K562 (cell line): ENCODE measurements at regions not wholly inside any gene's neighbourhood (a gene's known extent, or its start where the extent isn't known, plus 50 kb on each side); places are given as distances from the start of the nearest gene placed in this dataset.
A peak's percentile ranks its signal among the peaks of the same experiment; 100 is the strongest.

Experiments used
- ETS2 ChIP-seq: IDR thresholded peaks from 2 replicates; pipeline ENCODE4 v1.6.1; 2016; ENCODE audit warnings: borderline replicate concordance, missing genetic modification characterization, mild to moderate bottlenecking, moderate library complexity, missing compliant biosample characterization; ENCODE audit not compliant: poor library complexity, severe bottlenecking
- L3MBTL2 ChIP-seq: fragments of 450-650 bp; IDR thresholded peaks from 2 replicates; pipeline ENCODE4 v1.6.1; 2016; ENCODE audit warnings: mild to moderate bottlenecking, moderate library complexity
- NFE2 ChIP-seq: IDR thresholded peaks from 2 replicates; pipeline ENCODE4 v1.6.1; 2014; ENCODE audit warnings: antibody characterized with exemption, low read depth
- TBP ChIP-seq: optimal IDR thresholded peaks from 2 replicates; pipeline ENCODE3; 2011; ENCODE audit warnings: low read depth, low read length, improper control_type of control experiment
- ZBTB40 ChIP-seq, 2 experiments: fragments of 450-650 bp in 1 of 2; sonication (generic) in 1 of 2; formaldehyde crosslinking in 1 of 2; IDR thresholded peaks; 2 replicates each; pipeline versions ENCODE4 v1.7.1 to v1.9.0; 2016 to 2022; ENCODE audit warnings: inconsistent platforms in 1 of 2, mild to moderate bottlenecking in 1 of 2, missing genetic modification reagents in 1 of 2

GRCh38 chr6:27161946-27162603 is 85.4 kb upstream of the PRSS16 start (continued):
- TF ChIP-seq ZBTB40 (IDR thresholded peaks at IDR 0.05) (peak; percentile 84), ZBTB40 (CRISPR knock-in tag; IDR thresholded peaks at IDR 0.05) (peak; percentile 77; the same call in 1 of the 2 replicates), TBP (peak; percentile 100), L3MBTL2 (peak; percentile 65; the same call in 1 of the 2 replicates), NFE2 (peak; percentile 80), ETS2 (tag) (no peak)
- TF ChIP-seq, all 486 proteins: peak for 92
